GM12878 (cell line): ENCODE measurements at regions not wholly inside any gene's neighbourhood (a gene's known extent, or its start where the extent isn't known, plus 50 kb on each side); places are given as distances from the start of the nearest gene placed in this dataset.

Experiments used
- CHD2 ChIP-seq: IDR thresholded peaks from 2 replicates; pipeline ENCODE4 v1.6.1; 2011; ENCODE audit warnings: low read depth, low read length, improper control_type of control experiment, borderline replicate concordance
- EP300 ChIP-seq, 2 experiments: fragments of 150-350 bp in 1 of 2; IDR thresholded peaks; 2 replicates each; pipeline ENCODE4 v1.6.1; 2011 to 2012; ENCODE audit warnings: low read depth in 2 of 2, low read length in 2 of 2, borderline replicate concordance in 1 of 2, improper control_type of control experiment in 1 of 2, inconsistent platforms in 1 of 2; ENCODE audit not compliant: control insufficient read depth in 1 of 2
- EZH2 ChIP-seq: IDR thresholded peaks from 2 replicates; pipeline ENCODE4 v1.6.1; 2012; ENCODE audit warnings: low read depth, mild to moderate bottlenecking, control low read depth, inconsistent platforms, low read length, borderline replicate concordance; ENCODE audit not compliant: control insufficient read depth
- PML ChIP-seq: IDR thresholded peaks from 2 replicates; pipeline ENCODE4 v1.6.1; 2012; ENCODE audit warnings: low read length, inconsistent platforms
- RCOR1 ChIP-seq: conservative IDR thresholded peaks from 2 replicates; pipeline ENCODE4 v1.6.1; 2012; ENCODE audit warnings: low read depth, low read length, improper control_type of control experiment
- SP1 ChIP-seq: IDR thresholded peaks from one replicate; pipeline ENCODE4 v1.6.1; 2011; ENCODE audit warnings: low read depth, low read length
- SPI1 ChIP-seq: IDR thresholded peaks from 2 replicates; pipeline ENCODE4 v1.6.1; 2011; ENCODE audit warnings: low read depth, mild to moderate bottlenecking, low read length, moderate library complexity, borderline replicate concordance; ENCODE audit not compliant: insufficient read depth
- TAF1 ChIP-seq: IDR thresholded peaks from 2 replicates; pipeline ENCODE4 v1.6.1; 2011; ENCODE audit warnings: mild to moderate bottlenecking, low read depth, low read length, borderline replicate concordance
- TF ChIP-seq, protein P1 (sequence below), 3 experiments: IDR thresholded peaks in 2 of 3; conservative IDR thresholded peaks in 1 of 3; 2 replicates each; pipeline ENCODE4 v1.5.1; 2011; ENCODE audit warnings: low read depth in 3 of 3, low read length in 3 of 3, mild to moderate bottlenecking in 3 of 3, control low read depth in 2 of 3, moderate library complexity in 2 of 3, inconsistent platforms in 1 of 3, mixed read lengths in 1 of 3; ENCODE audit not compliant: control insufficient read depth in 2 of 3, insufficient read depth in 1 of 3; ENCODE audit errors: extremely low read depth in 1 of 3
- TF ChIP-seq, protein P2 (sequence below): fragments of 450-650 bp; IDR thresholded peaks from 2 replicates; pipeline ENCODE4 v1.6.1; 2017; ENCODE audit warnings: antibody characterized with exemption, mild to moderate bottlenecking, moderate library complexity
- TF ChIP-seq, protein P3 (sequence below): fragments of 450-650 bp; formaldehyde crosslinking; IDR thresholded peaks from 2 replicates; pipeline ENCODE4 v1.4.0; 2020; ENCODE audit warnings: mild to moderate bottlenecking, moderate library complexity

- TF ChIP-seq, protein P1, sequence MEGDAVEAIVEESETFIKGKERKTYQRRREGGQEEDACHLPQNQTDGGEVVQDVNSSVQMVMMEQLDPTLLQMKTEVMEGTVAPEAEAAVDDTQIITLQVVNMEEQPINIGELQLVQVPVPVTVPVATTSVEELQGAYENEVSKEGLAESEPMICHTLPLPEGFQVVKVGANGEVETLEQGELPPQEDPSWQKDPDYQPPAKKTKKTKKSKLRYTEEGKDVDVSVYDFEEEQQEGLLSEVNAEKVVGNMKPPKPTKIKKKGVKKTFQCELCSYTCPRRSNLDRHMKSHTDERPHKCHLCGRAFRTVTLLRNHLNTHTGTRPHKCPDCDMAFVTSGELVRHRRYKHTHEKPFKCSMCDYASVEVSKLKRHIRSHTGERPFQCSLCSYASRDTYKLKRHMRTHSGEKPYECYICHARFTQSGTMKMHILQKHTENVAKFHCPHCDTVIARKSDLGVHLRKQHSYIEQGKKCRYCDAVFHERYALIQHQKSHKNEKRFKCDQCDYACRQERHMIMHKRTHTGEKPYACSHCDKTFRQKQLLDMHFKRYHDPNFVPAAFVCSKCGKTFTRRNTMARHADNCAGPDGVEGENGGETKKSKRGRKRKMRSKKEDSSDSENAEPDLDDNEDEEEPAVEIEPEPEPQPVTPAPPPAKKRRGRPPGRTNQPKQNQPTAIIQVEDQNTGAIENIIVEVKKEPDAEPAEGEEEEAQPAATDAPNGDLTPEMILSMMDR (IDR thresholded peaks at IDR 0.05 in 2 of 3, conservative IDR thresholded peaks at IDR 0.05 in 1 of 3; ENCODE audit: control insufficient read depth in 2 of 3, extremely low read depth in 1 of 3, insufficient read depth in 1 of 3, low read depth in 3 of 3, low read length in 3 of 3): no peak
- TF ChIP-seq TAF1: no peak
- no peak for TF ChIP-seq EZH2
- no peak for TF ChIP-seq PML
- TF ChIP-seq EP300 (IDR thresholded peaks at IDR 0.05; ENCODE audit: borderline replicate concordance in 1 of 2, control insufficient read depth in 1 of 2, low read depth in 2 of 2, low read length in 2 of 2): no peak
- no peak for TF ChIP-seq SPI1
- no peak for TF ChIP-seq RCOR1
- no peak for TF ChIP-seq CHD2
- no peak for TF ChIP-seq SP1
- TF ChIP-seq, protein P2, sequence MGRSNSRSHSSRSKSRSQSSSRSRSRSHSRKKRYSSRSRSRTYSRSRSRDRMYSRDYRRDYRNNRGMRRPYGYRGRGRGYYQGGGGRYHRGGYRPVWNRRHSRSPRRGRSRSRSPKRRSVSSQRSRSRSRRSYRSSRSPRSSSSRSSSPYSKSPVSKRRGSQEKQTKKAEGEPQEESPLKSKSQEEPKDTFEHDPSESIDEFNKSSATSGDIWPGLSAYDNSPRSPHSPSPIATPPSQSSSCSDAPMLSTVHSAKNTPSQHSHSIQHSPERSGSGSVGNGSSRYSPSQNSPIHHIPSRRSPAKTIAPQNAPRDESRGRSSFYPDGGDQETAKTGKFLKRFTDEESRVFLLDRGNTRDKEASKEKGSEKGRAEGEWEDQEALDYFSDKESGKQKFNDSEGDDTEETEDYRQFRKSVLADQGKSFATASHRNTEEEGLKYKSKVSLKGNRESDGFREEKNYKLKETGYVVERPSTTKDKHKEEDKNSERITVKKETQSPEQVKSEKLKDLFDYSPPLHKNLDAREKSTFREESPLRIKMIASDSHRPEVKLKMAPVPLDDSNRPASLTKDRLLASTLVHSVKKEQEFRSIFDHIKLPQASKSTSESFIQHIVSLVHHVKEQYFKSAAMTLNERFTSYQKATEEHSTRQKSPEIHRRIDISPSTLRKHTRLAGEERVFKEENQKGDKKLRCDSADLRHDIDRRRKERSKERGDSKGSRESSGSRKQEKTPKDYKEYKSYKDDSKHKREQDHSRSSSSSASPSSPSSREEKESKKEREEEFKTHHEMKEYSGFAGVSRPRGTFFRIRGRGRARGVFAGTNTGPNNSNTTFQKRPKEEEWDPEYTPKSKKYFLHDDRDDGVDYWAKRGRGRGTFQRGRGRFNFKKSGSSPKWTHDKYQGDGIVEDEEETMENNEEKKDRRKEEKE: no peak
- TF ChIP-seq, protein P3, sequence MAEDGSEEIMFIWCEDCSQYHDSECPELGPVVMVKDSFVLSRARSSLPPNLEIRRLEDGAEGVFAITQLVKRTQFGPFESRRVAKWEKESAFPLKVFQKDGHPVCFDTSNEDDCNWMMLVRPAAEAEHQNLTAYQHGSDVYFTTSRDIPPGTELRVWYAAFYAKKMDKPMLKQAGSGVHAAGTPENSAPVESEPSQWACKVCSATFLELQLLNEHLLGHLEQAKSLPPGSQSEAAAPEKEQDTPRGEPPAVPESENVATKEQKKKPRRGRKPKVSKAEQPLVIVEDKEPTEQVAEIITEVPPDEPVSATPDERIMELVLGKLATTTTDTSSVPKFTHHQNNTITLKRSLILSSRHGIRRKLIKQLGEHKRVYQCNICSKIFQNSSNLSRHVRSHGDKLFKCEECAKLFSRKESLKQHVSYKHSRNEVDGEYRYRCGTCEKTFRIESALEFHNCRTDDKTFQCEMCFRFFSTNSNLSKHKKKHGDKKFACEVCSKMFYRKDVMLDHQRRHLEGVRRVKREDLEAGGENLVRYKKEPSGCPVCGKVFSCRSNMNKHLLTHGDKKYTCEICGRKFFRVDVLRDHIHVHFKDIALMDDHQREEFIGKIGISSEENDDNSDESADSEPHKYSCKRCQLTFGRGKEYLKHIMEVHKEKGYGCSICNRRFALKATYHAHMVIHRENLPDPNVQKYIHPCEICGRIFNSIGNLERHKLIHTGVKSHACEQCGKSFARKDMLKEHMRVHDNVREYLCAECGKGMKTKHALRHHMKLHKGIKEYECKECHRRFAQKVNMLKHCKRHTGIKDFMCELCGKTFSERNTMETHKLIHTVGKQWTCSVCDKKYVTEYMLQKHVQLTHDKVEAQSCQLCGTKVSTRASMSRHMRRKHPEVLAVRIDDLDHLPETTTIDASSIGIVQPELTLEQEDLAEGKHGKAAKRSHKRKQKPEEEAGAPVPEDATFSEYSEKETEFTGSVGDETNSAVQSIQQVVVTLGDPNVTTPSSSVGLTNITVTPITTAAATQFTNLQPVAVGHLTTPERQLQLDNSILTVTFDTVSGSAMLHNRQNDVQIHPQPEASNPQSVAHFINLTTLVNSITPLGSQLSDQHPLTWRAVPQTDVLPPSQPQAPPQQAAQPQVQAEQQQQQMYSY (CRISPR knock-in tag): no peak
Measured at GRCh38 chr2:7356909-7357584, 439.8 kb downstream of the RNF144A start.
